Liver (tissue), 8 donors: ENCODE measurements at regions not wholly inside any gene's neighbourhood (a gene's known extent, or its start where the extent isn't known, plus 50 kb on each side); places are given as distances from the start of the nearest gene placed in this dataset.

Experiments
- DNase-seq: peaks from one replicate; pipeline ENCODE4 v3.0.0-alpha.2; 2017; ENCODE audit warnings: low spot score
- H3K27ac ChIP-seq, 2 donors: one replicate each; pipeline ENCODE4 v1.7.0; 2013; ENCODE audit warnings: inconsistent platforms in 2 of 2, low read length in 2 of 2, control low read depth in 1 of 2, low read depth in 1 of 2, mild to moderate bottlenecking in 1 of 2
- H3K27me3 ChIP-seq, 4 donors: one replicate each; pipeline versions ENCODE4 v1.6.1 to v1.7.0; 2013; ENCODE audit warnings: low read length in 3 of 4, inconsistent platforms in 1 of 4, mild to moderate bottlenecking in 1 of 4, moderate library complexity in 1 of 4; ENCODE audit not compliant: control insufficient read depth in 4 of 4, insufficient read depth in 4 of 4
- H3K36me3 ChIP-seq, 4 donors: one replicate each; pipeline versions ENCODE4 v1.6.1 to v1.7.0; 2013; ENCODE audit warnings: low read length in 3 of 4, mild to moderate bottlenecking in 3 of 4, low read depth in 1 of 4, moderate library complexity in 1 of 4; ENCODE audit not compliant: control insufficient read depth in 4 of 4, insufficient read depth in 3 of 4
- H3K4me1 ChIP-seq, 4 donors: one replicate each; pipeline versions ENCODE4 v1.6.1 to v1.7.0; 2013; ENCODE audit warnings: low read length in 3 of 4, mild to moderate bottlenecking in 3 of 4, moderate library complexity in 1 of 4; ENCODE audit not compliant: control insufficient read depth in 4 of 4, insufficient read depth in 4 of 4
- H3K4me3 ChIP-seq, 3 donors: one replicate each; pipeline versions ENCODE4 v1.6.1 to v1.7.0; 2013; ENCODE audit warnings: low read length in 3 of 3, control low read depth in 1 of 3, low read depth in 1 of 3, mild to moderate bottlenecking in 1 of 3
- H3K9ac ChIP-seq, 2 donors: one replicate each; pipeline ENCODE4 v1.7.0; 2013; ENCODE audit warnings: low read length in 2 of 2, mild to moderate bottlenecking in 2 of 2, moderate library complexity in 2 of 2, control low read depth in 1 of 2, low read depth in 1 of 2
- H3K9me3 ChIP-seq, 4 donors: one replicate each; pipeline versions ENCODE4 v1.6.1 to v1.7.0; 2013; ENCODE audit warnings: low read length in 3 of 4; ENCODE audit not compliant: control insufficient read depth in 4 of 4
- EGR1 ChIP-seq, 2 donors: IDR thresholded peaks; 2 replicates each; pipeline ENCODE4 v1.6.1; 2016 to 2018; ENCODE audit warnings: antibody characterized with exemption in 2 of 2, low read depth in 2 of 2
- FOXA1 ChIP-seq: IDR thresholded peaks from 2 replicates; pipeline ENCODE4 v1.6.1; 2016; ENCODE audit warnings: antibody characterized with exemption
- FOXA2 ChIP-seq: IDR thresholded peaks from 2 replicates; pipeline ENCODE4 v1.6.1; 2016; ENCODE audit warnings: antibody characterized with exemption
- GABPA ChIP-seq, 2 donors: IDR thresholded peaks in 1 of 2; conservative IDR thresholded peaks in 1 of 2; 2 replicates each; pipeline ENCODE4 v1.6.1; 2016; ENCODE audit warnings: antibody characterized with exemption in 2 of 2, mild to moderate bottlenecking in 1 of 2, moderate library complexity in 1 of 2
- HNF4A ChIP-seq, 2 donors: conservative IDR thresholded peaks; 2 replicates each; pipeline ENCODE4 v1.6.1; 2016; ENCODE audit warnings: antibody characterized with exemption in 2 of 2, mild to moderate bottlenecking in 2 of 2
- HNF4G ChIP-seq: IDR thresholded peaks from 2 replicates; pipeline ENCODE4 v1.6.1; 2016; ENCODE audit warnings: antibody characterized with exemption
- NR2F2 ChIP-seq: IDR thresholded peaks from 2 replicates; pipeline ENCODE4 v1.6.1; 2016; ENCODE audit warnings: antibody characterized with exemption
- RXRA ChIP-seq, 2 donors: IDR thresholded peaks; 2 replicates each; pipeline ENCODE4 v1.6.1; 2017 to 2018; ENCODE audit warnings: antibody characterized with exemption in 2 of 2, mild to moderate bottlenecking in 1 of 2
- SP1 ChIP-seq: IDR thresholded peaks from 2 replicates; pipeline ENCODE4 v1.6.1; 2018; ENCODE audit warnings: antibody characterized with exemption, mild to moderate bottlenecking
- TAF1 ChIP-seq: conservative IDR thresholded peaks from 2 replicates; pipeline ENCODE4 v1.6.1; 2016; ENCODE audit warnings: antibody characterized with exemption, mild to moderate bottlenecking
- YY1 ChIP-seq: IDR thresholded peaks from 2 replicates; pipeline ENCODE4 v1.6.1; 2016; ENCODE audit warnings: antibody characterized with exemption, mild to moderate bottlenecking
- WGBS: extraction: QIAGEN DNeasy Blood & Tissue Kit; methylation state at CpG from one replicate; pipeline ENCODE4 v1.1.7; 2013; 5-methylcytosine and 5-hydroxymethylcytosine counted together
- TF ChIP-seq, protein P1 (sequence below): IDR thresholded peaks from 2 replicates; pipeline ENCODE4 v1.6.1; 2016; ENCODE audit warnings: antibody characterized with exemption, mild to moderate bottlenecking
- TF ChIP-seq, protein P2 (sequence below): fragments of 150-350 bp; IDR thresholded peaks from 2 replicates; pipeline ENCODE4 v1.5.1; 2017; ENCODE audit warnings: improper control_type of control experiment, low read depth, low read length; ENCODE audit not compliant: missing input control
- TF ChIP-seq, protein P3 (sequence below): IDR thresholded peaks from 2 replicates; pipeline ENCODE4 v1.6.1; 2016; ENCODE audit warnings: antibody characterized with exemption
- TF ChIP-seq, protein P4 (sequence below): IDR thresholded peaks from 2 replicates; pipeline ENCODE4 v1.6.1; 2016; ENCODE audit warnings: antibody characterized with exemption
- donor health status: healthy.
- donor health status: healthy.
- donor health status: healthy.
- donor health status: healthy.
- donor health status: healthy.

DNA sequence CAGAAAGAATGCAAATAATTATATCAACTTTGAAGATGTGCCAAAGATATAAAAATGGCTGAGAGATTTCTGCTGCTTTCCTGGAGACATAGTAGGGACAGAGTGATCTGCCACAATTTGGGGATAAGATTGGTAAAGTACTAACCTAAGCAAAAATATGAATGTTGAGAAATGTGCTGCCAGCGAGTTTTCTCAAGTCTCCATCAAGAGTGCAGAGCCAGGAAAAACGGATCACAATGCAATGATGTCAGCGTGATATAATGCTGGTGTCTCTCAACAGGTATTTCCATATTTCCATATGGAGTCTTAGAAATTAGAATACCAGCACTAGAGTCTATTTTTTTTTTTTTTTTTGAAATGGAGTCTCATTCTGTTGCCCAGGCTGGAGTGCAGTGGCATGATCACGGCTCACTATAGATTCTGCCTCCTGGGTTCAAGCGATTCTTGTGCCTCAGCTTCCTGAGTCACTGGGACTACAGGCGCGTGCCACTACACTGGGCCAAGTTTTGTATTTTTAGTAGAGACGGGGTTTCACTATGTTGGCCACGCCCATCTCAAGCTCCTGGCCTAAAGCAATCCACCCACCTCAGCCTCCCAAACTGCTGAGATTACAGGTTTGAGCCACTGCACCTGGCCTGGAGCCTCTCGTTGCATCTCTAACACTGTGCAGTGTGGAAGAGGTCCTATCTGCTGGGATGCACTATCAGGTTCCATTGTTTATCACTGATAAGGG, 893.5 kb downstream of the TRIML1 start:
- no peaks in the 10 kb centered on the region for H3K36me3 ChIP-seq
- no peak overlapping the region for H3K27ac ChIP-seq
- H3K9ac ChIP-seq, result no peak overlapping the region
- DNase-seq, result no peak
- no peak overlapping the region for H3K4me3 ChIP-seq
- no peaks in the 10 kb centered on the region for H3K4me1 ChIP-seq
- peaks cover 0 to 6% (median 0%) of the 10 kb centered on the region in 4 donors for H3K9me3 ChIP-seq
- TF ChIP-seq, protein P1, sequence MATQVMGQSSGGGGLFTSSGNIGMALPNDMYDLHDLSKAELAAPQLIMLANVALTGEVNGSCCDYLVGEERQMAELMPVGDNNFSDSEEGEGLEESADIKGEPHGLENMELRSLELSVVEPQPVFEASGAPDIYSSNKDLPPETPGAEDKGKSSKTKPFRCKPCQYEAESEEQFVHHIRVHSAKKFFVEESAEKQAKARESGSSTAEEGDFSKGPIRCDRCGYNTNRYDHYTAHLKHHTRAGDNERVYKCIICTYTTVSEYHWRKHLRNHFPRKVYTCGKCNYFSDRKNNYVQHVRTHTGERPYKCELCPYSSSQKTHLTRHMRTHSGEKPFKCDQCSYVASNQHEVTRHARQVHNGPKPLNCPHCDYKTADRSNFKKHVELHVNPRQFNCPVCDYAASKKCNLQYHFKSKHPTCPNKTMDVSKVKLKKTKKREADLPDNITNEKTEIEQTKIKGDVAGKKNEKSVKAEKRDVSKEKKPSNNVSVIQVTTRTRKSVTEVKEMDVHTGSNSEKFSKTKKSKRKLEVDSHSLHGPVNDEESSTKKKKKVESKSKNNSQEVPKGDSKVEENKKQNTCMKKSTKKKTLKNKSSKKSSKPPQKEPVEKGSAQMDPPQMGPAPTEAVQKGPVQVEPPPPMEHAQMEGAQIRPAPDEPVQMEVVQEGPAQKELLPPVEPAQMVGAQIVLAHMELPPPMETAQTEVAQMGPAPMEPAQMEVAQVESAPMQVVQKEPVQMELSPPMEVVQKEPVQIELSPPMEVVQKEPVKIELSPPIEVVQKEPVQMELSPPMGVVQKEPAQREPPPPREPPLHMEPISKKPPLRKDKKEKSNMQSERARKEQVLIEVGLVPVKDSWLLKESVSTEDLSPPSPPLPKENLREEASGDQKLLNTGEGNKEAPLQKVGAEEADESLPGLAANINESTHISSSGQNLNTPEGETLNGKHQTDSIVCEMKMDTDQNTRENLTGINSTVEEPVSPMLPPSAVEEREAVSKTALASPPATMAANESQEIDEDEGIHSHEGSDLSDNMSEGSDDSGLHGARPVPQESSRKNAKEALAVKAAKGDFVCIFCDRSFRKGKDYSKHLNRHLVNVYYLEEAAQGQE, result no peak
- TF ChIP-seq HNF4G (no peak), RXRA (IDR thresholded peaks at IDR 0.05) (no peak), FOXA2 (no peak), FOXA1 (no peak), TAF1 (no peak), EGR1 (IDR thresholded peaks at IDR 0.05; ENCODE audit: low read depth in 2 of 2) (no peak), HNF4A (conservative IDR thresholded peaks at IDR 0.05) (no peak), YY1 (no peak)
- TF ChIP-seq, protein P2, sequence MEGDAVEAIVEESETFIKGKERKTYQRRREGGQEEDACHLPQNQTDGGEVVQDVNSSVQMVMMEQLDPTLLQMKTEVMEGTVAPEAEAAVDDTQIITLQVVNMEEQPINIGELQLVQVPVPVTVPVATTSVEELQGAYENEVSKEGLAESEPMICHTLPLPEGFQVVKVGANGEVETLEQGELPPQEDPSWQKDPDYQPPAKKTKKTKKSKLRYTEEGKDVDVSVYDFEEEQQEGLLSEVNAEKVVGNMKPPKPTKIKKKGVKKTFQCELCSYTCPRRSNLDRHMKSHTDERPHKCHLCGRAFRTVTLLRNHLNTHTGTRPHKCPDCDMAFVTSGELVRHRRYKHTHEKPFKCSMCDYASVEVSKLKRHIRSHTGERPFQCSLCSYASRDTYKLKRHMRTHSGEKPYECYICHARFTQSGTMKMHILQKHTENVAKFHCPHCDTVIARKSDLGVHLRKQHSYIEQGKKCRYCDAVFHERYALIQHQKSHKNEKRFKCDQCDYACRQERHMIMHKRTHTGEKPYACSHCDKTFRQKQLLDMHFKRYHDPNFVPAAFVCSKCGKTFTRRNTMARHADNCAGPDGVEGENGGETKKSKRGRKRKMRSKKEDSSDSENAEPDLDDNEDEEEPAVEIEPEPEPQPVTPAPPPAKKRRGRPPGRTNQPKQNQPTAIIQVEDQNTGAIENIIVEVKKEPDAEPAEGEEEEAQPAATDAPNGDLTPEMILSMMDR, result no peak
- TF ChIP-seq, protein P3, sequence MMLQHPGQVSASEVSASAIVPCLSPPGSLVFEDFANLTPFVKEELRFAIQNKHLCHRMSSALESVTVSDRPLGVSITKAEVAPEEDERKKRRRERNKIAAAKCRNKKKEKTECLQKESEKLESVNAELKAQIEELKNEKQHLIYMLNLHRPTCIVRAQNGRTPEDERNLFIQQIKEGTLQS, result no peak
- H3K27me3 ChIP-seq, result no peaks in the 10 kb centered on the region
- 66% methylated on average over 10 of the region's 10 CpGs for WGBS

DNA sequence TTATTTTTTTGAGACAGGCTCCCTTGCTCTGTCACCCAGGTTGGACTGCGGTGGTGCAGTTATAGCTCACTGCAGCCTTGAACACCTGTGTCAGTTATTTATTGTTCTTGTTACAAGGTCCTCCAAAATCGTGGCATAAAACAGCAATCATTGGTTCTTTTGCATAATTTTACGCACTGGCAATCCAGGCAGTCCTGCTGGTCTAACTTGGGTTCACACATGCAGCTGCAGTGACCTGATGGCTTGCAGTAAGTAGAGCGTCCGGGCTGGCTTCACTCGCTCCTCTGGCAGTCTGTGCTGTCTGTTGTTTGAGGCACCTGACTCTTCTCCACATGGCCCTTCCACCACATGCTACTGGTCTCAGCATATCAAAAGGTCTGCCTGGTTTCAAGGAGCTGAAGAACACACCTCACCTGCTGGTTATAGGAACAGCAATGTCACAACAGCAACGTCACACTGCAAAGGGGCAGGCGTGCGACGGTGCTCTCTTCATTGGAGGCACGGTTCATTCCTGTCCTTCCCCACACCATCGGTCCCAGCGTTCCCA, 894.6 kb downstream of the TRIML1 start:
- 78% methylated on average over 13 of the region's 13 CpGs for WGBS
- no peak for DNase-seq
- no peaks in the 10 kb centered on the region for H3K4me1 ChIP-seq
- no peak overlapping the region for H3K27ac ChIP-seq
- H3K9ac ChIP-seq, result no peak overlapping the region
- TF ChIP-seq YY1 (no peak), SP1 (no peak), HNF4G (no peak), TAF1 (no peak), NR2F2 (no peak), GABPA (IDR thresholded peaks at IDR 0.05 in 1 of 2, conservative IDR thresholded peaks at IDR 0.05 in 1 of 2) (no peak), FOXA2 (no peak), FOXA1 (no peak), EGR1 (IDR thresholded peaks at IDR 0.05; ENCODE audit: low read depth in 2 of 2) (no peak)
- TF ChIP-seq, protein P3, result no peak
- TF ChIP-seq, protein P4, sequence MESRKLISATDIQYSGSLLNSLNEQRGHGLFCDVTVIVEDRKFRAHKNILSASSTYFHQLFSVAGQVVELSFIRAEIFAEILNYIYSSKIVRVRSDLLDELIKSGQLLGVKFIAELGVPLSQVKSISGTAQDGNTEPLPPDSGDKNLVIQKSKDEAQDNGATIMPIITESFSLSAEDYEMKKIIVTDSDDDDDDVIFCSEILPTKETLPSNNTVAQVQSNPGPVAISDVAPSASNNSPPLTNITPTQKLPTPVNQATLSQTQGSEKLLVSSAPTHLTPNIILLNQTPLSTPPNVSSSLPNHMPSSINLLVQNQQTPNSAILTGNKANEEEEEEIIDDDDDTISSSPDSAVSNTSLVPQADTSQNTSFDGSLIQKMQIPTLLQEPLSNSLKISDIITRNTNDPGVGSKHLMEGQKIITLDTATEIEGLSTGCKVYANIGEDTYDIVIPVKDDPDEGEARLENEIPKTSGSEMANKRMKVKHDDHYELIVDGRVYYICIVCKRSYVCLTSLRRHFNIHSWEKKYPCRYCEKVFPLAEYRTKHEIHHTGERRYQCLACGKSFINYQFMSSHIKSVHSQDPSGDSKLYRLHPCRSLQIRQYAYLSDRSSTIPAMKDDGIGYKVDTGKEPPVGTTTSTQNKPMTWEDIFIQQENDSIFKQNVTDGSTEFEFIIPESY, result no peak
- H3K27me3 ChIP-seq, result no peaks in the 10 kb centered on the region
- no peak overlapping the region for H3K4me3 ChIP-seq
- H3K36me3 ChIP-seq, result no peaks in the 10 kb centered on the region
- H3K9me3 ChIP-seq, result peaks cover 0 to 6% (median 0%) of the 10 kb centered on the region in 4 donors
